Left lung (tissue), 4 donors: ENCODE measurements at regions not wholly inside any gene's neighbourhood (a gene's known extent, or its start where the extent isn't known, plus 50 kb on each side); places are given as distances from the start of the nearest gene placed in this dataset.
"Not testable (repeated sequence)": the region's sequence is repeated elsewhere in the genome, so short reads cannot be mapped to it uniquely, and the experiment has no call there.

Experiments
- ATAC-seq: fragments of 200-7000 bp; cut with Tn5 transposase; one replicate; pipeline ENCODE4 v1.9.1; 2020; ENCODE audit warnings: moderate library complexity
- DNase-seq, 4 donors: peaks; one replicate each; pipeline ENCODE4 v3.0.0-alpha.2; 2013 to 2020
- H3K27ac ChIP-seq, 2 donors: fragments of 200-600 bp; sonication (generic) in 1 of 2; one replicate each; pipeline versions ENCODE4 v1.5.0 to v1.8.0; 2020 to 2021
- H3K27me3 ChIP-seq, 2 donors: fragments of 200-600 bp; sonication (generic) in 1 of 2; one replicate each; pipeline versions ENCODE4 v1.5.0 to v1.8.0; 2020 to 2021
- H3K36me3 ChIP-seq, 2 donors: fragments of 200-600 bp; sonication (generic) in 1 of 2; one replicate each; pipeline versions ENCODE4 v1.5.0 to v1.8.0; 2020 to 2021
- H3K4me1 ChIP-seq, 2 donors: fragments of 200-600 bp; one replicate each; pipeline ENCODE4 v1.8.0; 2021
- H3K4me3 ChIP-seq, 2 donors: fragments of 200-600 bp; sonication (generic) in 1 of 2; one replicate each; pipeline versions ENCODE4 v1.5.0 to v1.8.0; 2020 to 2021; ENCODE audit warnings: mild to moderate bottlenecking in 1 of 2
- H3K9me3 ChIP-seq, 2 donors: fragments of 200-600 bp; sonication (generic) in 1 of 2; one replicate each; pipeline versions ENCODE4 v1.5.0 to v1.8.0; 2020 to 2021
- CTCF ChIP-seq, 2 donors: fragments of 200-600 bp; sonication (generic) in 1 of 2; IDR thresholded peaks; one replicate each; pipeline versions ENCODE4 v1.5.0 to v1.8.0; 2021; ENCODE audit warnings: antibody characterized with exemption in 2 of 2
- intact Hi-C, 2 donors: fragments of 100-400 bp; cut with DNase I; formaldehyde crosslinking; loops; one replicate each; pipeline versions ENCODE4 v1.11.2 to v1.14.2; 2022
- donor health status: DM: no; HTN: yes; CAD: no.
- donor health status: DM: no; HTN: no; CAD: no.

DNA sequence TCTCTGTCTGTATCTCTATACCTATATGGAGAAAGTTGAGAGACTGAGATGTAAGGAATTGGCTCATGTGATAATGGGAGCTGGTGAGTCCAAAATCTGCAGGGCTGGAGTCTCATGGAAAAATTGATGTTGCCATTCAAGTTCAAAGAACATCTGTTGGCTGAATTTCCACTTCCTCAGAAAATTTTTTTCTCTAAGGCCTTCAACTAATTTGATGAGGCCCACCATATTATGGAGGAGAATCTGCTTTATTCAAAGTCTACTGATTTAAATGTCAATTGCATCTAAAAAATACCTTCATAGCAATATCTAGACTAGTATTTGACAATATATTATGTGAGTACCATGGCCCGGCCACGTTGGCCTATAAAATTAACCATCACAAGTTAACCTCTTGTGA is 261.4 kb downstream of the VRK1 start:
- no peak for TF ChIP-seq CTCF (IDR thresholded peaks at IDR 0.05)
- no peak for ATAC-seq
- Histone ChIP-seq H3K9me3 (no peaks in the 10 kb centered on the region), H3K4me3 (no peak overlapping the region), H3K4me1 (no peaks in the 10 kb centered on the region), H3K36me3 (no peaks in the 10 kb centered on the region), H3K27me3 (peaks cover 0 to 11% of the 10 kb centered on the region in 2 donors), H3K27ac (no peak overlapping the region)
- intact Hi-C loops: no loop called here
- no peak for DNase-seq

GRCh38 chr14:97061198-97061597 is 264.0 kb downstream of the VRK1 start:
- Histone ChIP-seq H3K27me3 (peaks cover 0 to 6% of the 10 kb centered on the region in 2 donors), H3K4me3 (no peak overlapping the region), H3K27ac (no peak overlapping the region)

GRCh38 chr14:97061714-97062113 is 264.5 kb downstream of the VRK1 start:
- no peak overlapping the region for H3K4me3 ChIP-seq
- no peaks in the 10 kb centered on the region for H3K9me3 ChIP-seq
- ATAC-seq (no peak), DNase-seq (no peak)
- H3K4me1 ChIP-seq: no peaks in the 10 kb centered on the region
- no peaks in the 10 kb centered on the region for H3K36me3 ChIP-seq
- intact Hi-C loops: no loop called here
- H3K27me3 ChIP-seq: peaks cover 0 to 2% of the 10 kb centered on the region in 2 donors
- no peak for TF ChIP-seq CTCF (IDR thresholded peaks at IDR 0.05)
- H3K27ac ChIP-seq: no peak overlapping the region

More at GRCh38 chr14:97061198-97061597, 264.0 kb downstream of the VRK1 start:
- intact Hi-C loops: no loop called here
- ATAC-seq (no peak), DNase-seq (no peak)
- Histone ChIP-seq H3K4me1 (no peaks in the 10 kb centered on the region), H3K9me3 (no peaks in the 10 kb centered on the region), H3K36me3 (no peaks in the 10 kb centered on the region)
- TF ChIP-seq CTCF (IDR thresholded peaks at IDR 0.05): no peak

DNA sequence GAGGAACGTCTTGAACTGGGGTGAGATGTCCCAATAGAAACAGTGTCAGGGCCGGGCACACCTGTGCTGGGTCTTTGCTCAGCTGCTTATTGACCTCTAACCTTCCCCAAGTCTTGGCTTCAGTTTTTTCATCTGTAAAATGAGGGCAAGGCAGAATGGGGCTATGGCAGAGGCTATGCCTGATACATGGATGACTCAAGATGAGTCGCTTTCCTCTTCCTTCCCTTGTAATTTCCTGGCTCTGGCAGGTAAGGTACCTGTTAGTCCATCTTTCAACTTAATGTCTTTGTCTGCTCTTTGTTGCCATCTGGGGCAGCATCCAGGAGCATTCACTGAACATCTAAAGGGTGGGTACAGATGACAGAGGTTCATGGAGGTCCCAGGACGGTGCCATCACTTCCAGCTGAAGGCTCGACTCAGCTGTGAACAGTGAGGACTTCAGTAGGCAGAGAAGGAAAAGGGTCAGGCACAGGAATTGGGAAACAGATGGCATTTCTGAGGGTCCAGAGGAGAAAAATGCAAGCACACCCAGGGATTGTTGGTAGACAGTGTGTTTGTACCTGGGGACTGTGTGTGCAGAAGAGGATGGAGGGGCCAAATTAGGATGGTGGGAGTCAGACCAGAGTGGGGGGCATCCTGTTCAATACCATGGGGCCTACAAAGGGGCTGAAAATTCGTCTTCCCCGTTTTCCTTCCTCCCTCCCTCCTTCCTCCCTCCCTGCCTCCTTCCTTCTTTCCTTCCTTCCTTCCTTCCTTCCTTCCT is 268.3 kb downstream of the VRK1 start:
- H3K4me1 ChIP-seq: no peaks in the 10 kb centered on the region
- H3K4me3 ChIP-seq: no peak overlapping the region
- intact Hi-C loops: no loop called here
- no peak overlapping the region for H3K27ac ChIP-seq
- no peaks in the 10 kb centered on the region for H3K9me3 ChIP-seq
- no peak for DNase-seq
- H3K36me3 ChIP-seq: no peaks in the 10 kb centered on the region
- no peak for TF ChIP-seq CTCF (IDR thresholded peaks at IDR 0.05)
- no peak for ATAC-seq
- peaks cover 0 to 6% of the 10 kb centered on the region in 2 donors for H3K27me3 ChIP-seq

GRCh38 chr14:97066068-97066899 is 269.1 kb downstream of the VRK1 start:
- H3K9me3 ChIP-seq: no peaks in the 10 kb centered on the region
- DNase-seq: no peak
- no peak overlapping the region for H3K4me3 ChIP-seq
- ATAC-seq: no peak
- H3K36me3 ChIP-seq: no peaks in the 10 kb centered on the region
- H3K4me1 ChIP-seq: no peaks in the 10 kb centered on the region
- H3K27me3 ChIP-seq: peaks cover 0 to 6% of the 10 kb centered on the region in 2 donors
- intact Hi-C loops: no loop called here
- H3K27ac ChIP-seq: no peak overlapping the region
- TF ChIP-seq CTCF (IDR thresholded peaks at IDR 0.05): no peak

DNA sequence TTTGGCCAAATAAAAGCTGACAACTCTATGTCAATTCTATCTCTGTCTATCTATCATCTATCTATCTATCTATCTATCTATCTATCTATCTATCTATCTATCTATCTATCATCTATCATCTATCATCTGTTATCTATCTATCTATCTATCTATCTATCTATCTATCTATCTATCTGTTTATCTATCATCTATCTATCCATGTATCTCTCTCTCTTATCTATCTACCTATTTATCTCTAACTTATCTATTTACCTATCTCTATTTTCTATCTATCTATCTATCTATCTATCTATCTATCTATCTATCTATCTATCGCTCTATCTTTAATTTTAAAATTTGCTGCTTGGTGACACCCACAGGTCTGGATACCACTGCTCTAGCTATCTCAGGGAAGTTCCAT is 271.1 kb downstream of the VRK1 start:
- intact Hi-C loops, ATAC-seq, H3K4me1 ChIP-seq, H3K27ac ChIP-seq, DNase-seq, H3K27me3 ChIP-seq, H3K9me3 ChIP-seq, H3K36me3 ChIP-seq, H3K4me3 ChIP-seq: not testable (repeated sequence)
